ENCODE measurements at regions not wholly inside any gene's neighbourhood (a gene's known extent, or its start where the extent isn't known, plus 50 kb on each side); places are given as distances from the start of the nearest gene placed in this dataset.

DNA sequence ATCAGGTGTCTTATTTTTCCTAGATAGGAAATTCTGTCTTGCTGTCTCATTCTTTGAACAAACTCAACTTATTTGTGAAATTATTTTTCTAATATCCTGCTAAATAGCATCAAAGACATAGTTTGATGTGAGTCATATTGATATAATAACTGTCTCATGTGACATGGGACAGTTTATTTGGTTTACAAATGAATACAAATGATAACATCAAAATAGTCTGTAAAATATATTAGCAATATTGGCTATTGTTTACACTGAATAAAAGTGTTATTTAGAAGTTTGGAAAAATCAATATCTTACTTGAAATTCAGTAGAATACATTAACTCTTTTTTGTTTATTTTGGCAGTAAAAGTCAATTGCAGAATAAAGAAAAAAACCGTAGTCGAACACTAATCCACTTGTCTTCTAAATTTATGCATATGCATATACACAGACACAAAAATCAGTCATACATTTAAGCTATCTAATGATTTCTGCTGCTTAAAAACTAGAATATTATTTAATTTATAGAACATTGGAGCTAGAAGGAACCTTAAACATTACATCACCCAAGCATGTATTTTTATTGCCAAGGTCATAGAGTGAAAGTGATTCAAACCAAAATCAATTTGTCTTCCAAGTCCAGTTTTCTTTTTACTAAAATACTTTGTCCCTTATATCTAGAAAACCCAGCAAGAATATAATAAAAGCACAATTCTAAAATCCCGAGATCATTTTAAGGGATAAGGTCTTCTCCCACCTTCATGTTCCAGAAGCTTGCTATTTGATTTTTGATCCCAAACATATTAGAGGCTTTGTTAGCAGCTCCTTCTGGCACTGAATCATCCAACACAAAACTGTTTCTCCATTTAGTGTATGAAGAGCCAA is 776.5 kb upstream of the SLITRK1 start:
- Histone ChIP-seq H3K27ac (ENCODE audit: low read length) (no peak overlapping the region), H3K36me3 (ENCODE audit: low read depth, low read length) (no peaks in the 10 kb centered on the region), H3K4me1 (ENCODE audit: insufficient read depth, low read length) (no peaks in the 10 kb centered on the region), H3F3A (ENCODE audit: low read length, unreplicated experiment) (no peaks in the 10 kb centered on the region), H2AFZ (ENCODE audit: low read length) (no peak overlapping the region), H3K9me2 (replicated peaks; ENCODE audit: low read length) (no peaks in the 10 kb centered on the region), H3K27me3 (ENCODE audit: low read length) (no peaks in the 10 kb centered on the region), H3K4me2 (ENCODE audit: low read length) (no peak overlapping the region), H3K4me3 (ENCODE audit: low read length) (no peak overlapping the region), H3K79me2 (ENCODE audit: low read length) (no peaks in the 10 kb centered on the region), H4K20me1 (ENCODE audit: low read length) (no peaks in the 10 kb centered on the region), H3K9ac (ENCODE audit: low read length) (no peak overlapping the region), H3K9me3 (ENCODE audit: low read length) (no peaks in the 10 kb centered on the region)
- no TSS peak for BruUV-seq (replicated peaks)
- ChIA-PET POLR2A (ENCODE audit: unreplicated experiment) (interaction anchor here (0.6 kb wide), 1 partner anchor 732 kb away, joined by 6 read pairs; no protein-coding TSS in a partner anchor), CTCF (no interaction called here)
- ATAC-seq (no peak), DNase-seq (no peak)
- intact Hi-C loops (cut with micrococcal nuclease), result no loop called here
- TF ChIP-seq EZH2 (IDR thresholded peaks at IDR 0.05; ENCODE audit: low read length, unreplicated experiment) (no peak), EZH2phosphoT487 (IDR thresholded peaks at IDR 0.05; ENCODE audit: borderline replicate concordance, low read length) (no peak)
- TF ChIP-seq, protein P1, sequence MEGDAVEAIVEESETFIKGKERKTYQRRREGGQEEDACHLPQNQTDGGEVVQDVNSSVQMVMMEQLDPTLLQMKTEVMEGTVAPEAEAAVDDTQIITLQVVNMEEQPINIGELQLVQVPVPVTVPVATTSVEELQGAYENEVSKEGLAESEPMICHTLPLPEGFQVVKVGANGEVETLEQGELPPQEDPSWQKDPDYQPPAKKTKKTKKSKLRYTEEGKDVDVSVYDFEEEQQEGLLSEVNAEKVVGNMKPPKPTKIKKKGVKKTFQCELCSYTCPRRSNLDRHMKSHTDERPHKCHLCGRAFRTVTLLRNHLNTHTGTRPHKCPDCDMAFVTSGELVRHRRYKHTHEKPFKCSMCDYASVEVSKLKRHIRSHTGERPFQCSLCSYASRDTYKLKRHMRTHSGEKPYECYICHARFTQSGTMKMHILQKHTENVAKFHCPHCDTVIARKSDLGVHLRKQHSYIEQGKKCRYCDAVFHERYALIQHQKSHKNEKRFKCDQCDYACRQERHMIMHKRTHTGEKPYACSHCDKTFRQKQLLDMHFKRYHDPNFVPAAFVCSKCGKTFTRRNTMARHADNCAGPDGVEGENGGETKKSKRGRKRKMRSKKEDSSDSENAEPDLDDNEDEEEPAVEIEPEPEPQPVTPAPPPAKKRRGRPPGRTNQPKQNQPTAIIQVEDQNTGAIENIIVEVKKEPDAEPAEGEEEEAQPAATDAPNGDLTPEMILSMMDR (conservative IDR thresholded peaks at IDR 0.05; ENCODE audit: low read depth, low read length), result no peak

DNA sequence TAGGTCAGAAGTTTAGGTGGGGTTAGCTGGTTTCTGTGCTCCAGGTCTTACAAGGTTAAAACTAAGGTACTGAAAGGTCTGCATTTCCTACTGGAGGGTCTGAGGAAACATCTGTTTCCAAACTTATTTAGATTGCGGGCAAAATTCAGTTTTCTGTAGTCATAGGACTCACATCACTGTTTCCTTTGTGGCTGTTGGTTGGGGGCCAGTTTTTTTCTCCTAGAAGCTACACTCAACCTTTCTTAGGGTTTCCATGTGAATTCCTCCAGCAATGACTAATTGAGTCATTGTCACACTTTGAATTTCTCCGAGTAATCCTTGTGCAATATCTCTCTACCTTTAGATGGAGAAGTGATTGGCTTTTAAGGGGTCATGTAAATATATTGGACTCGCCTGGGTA is 773.4 kb upstream of the SLITRK1 start:
- no TSS peak for BruUV-seq (replicated peaks)
- no peak overlapping the region for H3K27ac ChIP-seq (ENCODE audit: low read length)
- peaks cover 4% of the 10 kb centered on the region; the same call in 1 of the 2 replicates for H3K4me1 ChIP-seq (ENCODE audit: insufficient read depth, low read length)
- no peak overlapping the region for H3K4me2 ChIP-seq (ENCODE audit: low read length)
- H3K79me2 ChIP-seq (ENCODE audit: low read length), result no peaks in the 10 kb centered on the region
- no peak overlapping the region for H3K9ac ChIP-seq (ENCODE audit: low read length)
- H2AFZ ChIP-seq (ENCODE audit: low read length), result no peak overlapping the region
- ChIA-PET CTCF (no interaction called here), POLR2A (ENCODE audit: unreplicated experiment) (no interaction called here)
- no peak for TF ChIP-seq EZH2phosphoT487 (IDR thresholded peaks at IDR 0.05; ENCODE audit: borderline replicate concordance, low read length)
- TF ChIP-seq, protein P1 (conservative IDR thresholded peaks at IDR 0.05; ENCODE audit: low read depth, low read length), result no peak
- TF ChIP-seq EZH2 (IDR thresholded peaks at IDR 0.05; ENCODE audit: low read length, unreplicated experiment), result no peak
- H3F3A ChIP-seq (ENCODE audit: low read length, unreplicated experiment), result no peaks in the 10 kb centered on the region
- no peak for DNase-seq
- intact Hi-C loops (cut with micrococcal nuclease), result no loop called here
- ATAC-seq, result no peak
- H4K20me1 ChIP-seq (ENCODE audit: low read length), result no peaks in the 10 kb centered on the region
- no peaks in the 10 kb centered on the region for H3K27me3 ChIP-seq (ENCODE audit: low read length)
- H3K4me3 ChIP-seq (ENCODE audit: low read length), result no peak overlapping the region
- no peaks in the 10 kb centered on the region for H3K9me3 ChIP-seq (ENCODE audit: low read length)
- no peaks in the 10 kb centered on the region for H3K36me3 ChIP-seq (ENCODE audit: low read depth, low read length)
- H3K9me2 ChIP-seq (replicated peaks; ENCODE audit: low read length), result no peaks in the 10 kb centered on the region

DNA sequence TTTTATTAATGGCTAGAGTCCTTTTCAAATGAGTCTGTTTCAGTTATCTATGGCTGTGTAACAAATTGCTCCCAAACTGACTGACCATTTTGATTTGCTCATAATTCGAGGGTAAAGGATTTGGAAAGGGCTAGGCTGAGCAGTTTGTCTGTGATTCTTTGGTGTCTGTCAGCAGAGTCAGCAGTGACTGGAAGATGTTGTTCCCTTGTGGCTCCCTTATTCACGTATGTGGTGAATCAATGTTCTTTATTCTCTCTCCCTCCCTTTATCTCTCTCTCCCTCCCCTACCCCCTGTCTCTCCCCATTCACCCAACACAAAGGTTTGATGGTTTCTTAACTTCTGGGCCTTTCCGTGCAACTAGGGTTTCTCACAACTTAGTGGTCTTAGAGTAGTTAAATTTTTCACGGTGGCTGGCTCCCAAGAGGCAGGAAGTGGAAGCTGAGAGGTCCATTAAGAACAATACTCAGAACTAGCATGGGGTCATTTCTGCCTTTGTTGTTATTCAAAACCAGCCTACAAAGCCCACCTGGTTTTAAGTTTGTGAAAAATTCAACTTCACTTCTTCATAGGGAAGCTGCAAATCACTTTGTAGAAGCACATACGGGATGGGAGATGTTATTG is 772.5 kb upstream of the SLITRK1 start:
- no peak overlapping the region for H2AFZ ChIP-seq (ENCODE audit: low read length)
- DNase-seq, result no peak
- BruUV-seq (replicated peaks), result no TSS peak
- no peaks in the 10 kb centered on the region for H4K20me1 ChIP-seq (ENCODE audit: low read length)
- H3K4me1 ChIP-seq (ENCODE audit: insufficient read depth, low read length), result peaks cover 9% of the 10 kb centered on the region
- H3K9me3 ChIP-seq (ENCODE audit: low read length), result no peaks in the 10 kb centered on the region
- no peaks in the 10 kb centered on the region for H3K79me2 ChIP-seq (ENCODE audit: low read length)
- H3K9ac ChIP-seq (ENCODE audit: low read length), result no peak overlapping the region
- ATAC-seq, result no peak
- no peaks in the 10 kb centered on the region for H3K27me3 ChIP-seq (ENCODE audit: low read length)
- CTCF ChIA-PET, result no interaction called here
- no peak overlapping the region for H3K27ac ChIP-seq (ENCODE audit: low read length)
- no peak for TF ChIP-seq EZH2 (IDR thresholded peaks at IDR 0.05; ENCODE audit: low read length, unreplicated experiment)
- TF ChIP-seq, protein P1 (conservative IDR thresholded peaks at IDR 0.05; ENCODE audit: low read depth, low read length), result no peak
- no peak for TF ChIP-seq EZH2phosphoT487 (IDR thresholded peaks at IDR 0.05; ENCODE audit: borderline replicate concordance, low read length)
- H3K36me3 ChIP-seq (ENCODE audit: low read depth, low read length), result no peaks in the 10 kb centered on the region
- no peaks in the 10 kb centered on the region for H3F3A ChIP-seq (ENCODE audit: low read length, unreplicated experiment)
- POLR2A ChIA-PET (ENCODE audit: unreplicated experiment), result no interaction called here
- no peak overlapping the region for H3K4me2 ChIP-seq (ENCODE audit: low read length)
- no peaks in the 10 kb centered on the region for H3K9me2 ChIP-seq (replicated peaks; ENCODE audit: low read length)
- no peak overlapping the region for H3K4me3 ChIP-seq (ENCODE audit: low read length)
- intact Hi-C loops (cut with micrococcal nuclease), result no loop called here
